HG02678 (cell line): ENCODE measurements at regions not wholly inside any gene's neighbourhood (a gene's known extent, or its start where the extent isn't known, plus 50 kb on each side); places are given as distances from the start of the nearest gene placed in this dataset.

ENCODE experiments used
- ATAC-seq: cut with Tn5 transposase; IDR thresholded peaks from one replicate; pipeline ENCODE4 v1.9.1; 2021; ENCODE audit warnings: mild to moderate bottlenecking, moderate library complexity; ENCODE audit not compliant: unreplicated experiment

DNA sequence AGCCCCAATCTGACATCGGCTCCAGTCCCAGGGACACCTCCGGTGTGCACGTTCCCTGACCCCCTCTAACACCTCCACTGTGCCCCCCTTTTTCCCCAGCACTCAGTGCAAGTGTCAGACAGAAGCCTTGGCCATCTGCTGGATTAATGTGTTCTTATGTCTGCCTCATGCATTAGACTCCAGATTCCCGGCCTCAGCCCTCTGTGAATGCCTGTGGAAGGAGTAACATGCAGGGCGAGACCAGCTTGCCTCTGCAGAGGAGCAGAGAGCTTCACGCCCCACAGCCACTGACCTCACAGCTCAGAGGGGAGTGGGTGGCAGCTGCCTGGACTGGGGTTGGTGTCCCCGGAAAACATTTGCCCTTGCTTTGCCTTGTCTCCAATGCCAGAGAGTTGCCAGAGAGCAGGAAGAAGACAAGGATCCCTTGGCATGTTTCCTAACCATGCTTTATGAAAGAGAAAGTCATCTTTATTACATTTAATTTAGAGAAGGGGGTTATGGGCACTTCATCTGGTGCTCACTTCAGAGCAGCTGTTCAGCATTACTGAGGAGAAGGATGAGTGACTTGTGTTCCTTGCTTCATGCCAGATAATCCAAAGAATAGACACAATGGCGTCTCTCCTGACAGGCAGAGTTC, 91.6 kb upstream of the CXCL12 start:
- no peak for ATAC-seq

DNA sequence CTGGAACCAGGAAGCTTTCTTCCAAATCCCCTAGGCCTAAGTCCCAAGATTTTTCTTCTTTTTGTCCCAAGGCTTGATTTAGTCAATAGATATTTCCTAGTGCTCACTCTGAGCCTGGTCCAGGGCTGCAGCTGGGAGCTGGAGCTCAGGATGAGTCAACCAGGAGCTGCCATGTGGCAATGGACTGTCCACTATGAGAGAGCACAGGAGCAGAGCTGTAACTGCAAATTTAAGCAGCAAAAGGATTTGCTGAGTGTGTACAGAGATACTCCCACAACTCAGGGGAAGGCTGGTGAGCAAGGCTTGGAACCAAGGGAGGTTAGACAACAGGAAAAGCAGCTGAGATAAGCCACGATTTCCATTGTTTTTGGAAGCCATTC, 92.1 kb upstream of the CXCL12 start:
- ATAC-seq: no peak

DNA sequence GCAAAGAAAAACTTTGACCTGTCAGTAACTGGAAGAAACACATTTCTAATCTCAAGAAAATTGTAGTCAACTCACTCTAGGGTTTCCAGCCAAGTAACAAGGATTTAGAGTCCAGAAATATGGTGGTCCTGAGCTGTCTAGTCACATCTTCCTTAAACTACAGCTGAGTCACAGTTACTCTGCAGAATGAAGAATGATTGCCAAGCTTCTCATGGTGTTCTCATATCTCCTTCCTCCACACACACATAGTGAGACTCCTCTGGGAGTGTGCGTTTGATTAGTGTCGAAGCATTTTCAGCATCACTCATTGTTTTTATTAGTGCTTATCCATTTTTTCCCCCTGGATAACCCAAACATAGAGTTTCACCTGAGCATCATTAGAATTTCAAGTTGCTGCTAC, 93.1 kb upstream of the CXCL12 start:
- no peak for ATAC-seq

DNA sequence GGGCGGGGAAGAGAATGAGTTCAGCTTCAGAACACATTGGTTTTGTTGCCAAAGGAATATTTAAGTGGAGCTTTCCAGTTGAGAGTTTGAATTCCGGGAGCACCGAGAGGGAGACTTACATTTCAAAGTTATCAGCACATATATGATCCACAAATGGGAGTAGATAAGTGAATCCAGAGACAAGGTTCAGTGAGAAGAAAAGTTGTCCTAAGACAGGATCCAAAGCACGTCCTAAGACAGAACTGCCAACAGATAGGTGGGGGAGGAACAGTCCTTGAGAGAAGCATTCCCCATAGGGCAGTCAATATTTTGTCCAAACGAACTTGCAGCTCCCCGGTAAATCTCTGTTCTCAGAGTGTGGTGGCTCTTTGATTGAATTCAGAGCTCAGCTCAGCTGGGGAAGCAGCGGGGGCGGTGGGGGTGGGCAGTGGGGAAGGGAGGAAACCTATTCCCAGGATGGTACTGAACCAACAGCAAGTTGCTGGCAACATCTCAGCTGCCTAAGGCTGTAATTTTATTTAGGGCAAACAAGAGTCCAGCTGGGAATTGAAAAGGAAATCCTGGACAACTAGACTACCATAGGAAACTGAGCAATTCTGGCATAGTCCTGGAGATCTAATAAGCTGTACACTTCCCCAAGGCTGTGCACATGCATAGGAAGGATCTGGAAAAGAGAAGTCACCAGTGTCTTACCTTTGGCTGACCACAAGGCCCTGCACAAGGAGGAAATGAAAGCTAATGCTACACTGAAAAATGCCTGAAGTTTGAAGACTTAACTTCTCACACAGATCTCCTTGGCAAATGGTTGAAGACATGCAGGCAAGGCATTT, 94.2 kb upstream of the CXCL12 start:
- no peak for ATAC-seq

DNA sequence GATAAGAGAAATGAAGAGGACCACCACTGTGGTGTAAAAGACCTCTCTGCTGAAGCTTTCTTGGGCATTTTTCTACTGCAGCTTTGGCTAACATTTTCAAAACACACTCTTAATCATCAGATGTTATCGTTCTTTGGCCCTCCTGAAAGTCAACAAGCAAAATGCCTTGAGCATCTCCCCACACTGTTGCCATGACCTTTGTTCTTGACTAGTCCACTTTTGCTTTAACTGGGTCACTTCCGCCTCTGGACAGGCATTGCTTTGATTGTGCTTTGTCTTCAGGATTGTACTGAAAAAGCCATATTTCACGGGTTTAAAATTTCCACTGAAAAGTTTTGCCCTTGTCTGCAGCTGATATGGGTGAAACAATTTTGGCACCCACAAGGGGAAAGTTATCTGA, 107.8 kb upstream of the CXCL12 start:
- no peak for ATAC-seq

DNA sequence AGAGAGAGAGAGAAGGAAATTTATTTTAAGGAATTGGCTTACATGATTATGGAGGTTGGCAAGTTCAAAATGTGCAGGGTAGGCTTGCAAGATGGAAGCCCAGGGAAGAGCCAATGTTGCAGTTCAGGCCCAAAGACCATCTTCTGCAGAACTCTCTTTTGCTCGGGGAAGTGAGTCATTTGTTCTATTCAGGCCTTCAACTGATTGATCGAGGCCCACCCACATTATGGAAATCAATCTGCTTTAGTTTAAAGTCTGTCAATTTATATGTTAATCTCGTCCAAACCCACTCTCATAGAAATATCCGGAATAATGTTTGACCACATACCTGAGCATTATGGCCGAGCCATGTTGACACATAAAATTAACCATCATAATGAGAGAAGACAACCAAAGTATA, 113.3 kb upstream of the CXCL12 start:
- no peak for ATAC-seq

DNA sequence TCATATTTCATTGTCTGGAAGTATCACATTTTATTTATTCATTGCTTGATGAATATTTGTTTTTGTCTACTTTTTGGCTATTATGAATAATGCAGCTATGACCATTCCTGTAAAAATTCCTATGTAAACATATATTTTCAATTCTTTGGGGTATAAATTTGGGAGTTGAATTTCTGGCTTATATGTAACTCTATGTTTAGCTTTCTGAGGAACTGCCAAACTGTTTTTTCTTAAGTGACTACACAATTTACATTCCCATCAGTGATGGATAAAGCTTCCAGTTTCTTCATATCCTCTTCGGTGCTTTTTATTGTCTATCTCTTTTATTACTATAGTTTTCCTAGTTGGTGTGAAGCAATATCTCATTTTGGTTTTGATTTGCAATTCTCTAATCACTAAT, 115.6 kb upstream of the CXCL12 start:
- ATAC-seq: no peak

DNA sequence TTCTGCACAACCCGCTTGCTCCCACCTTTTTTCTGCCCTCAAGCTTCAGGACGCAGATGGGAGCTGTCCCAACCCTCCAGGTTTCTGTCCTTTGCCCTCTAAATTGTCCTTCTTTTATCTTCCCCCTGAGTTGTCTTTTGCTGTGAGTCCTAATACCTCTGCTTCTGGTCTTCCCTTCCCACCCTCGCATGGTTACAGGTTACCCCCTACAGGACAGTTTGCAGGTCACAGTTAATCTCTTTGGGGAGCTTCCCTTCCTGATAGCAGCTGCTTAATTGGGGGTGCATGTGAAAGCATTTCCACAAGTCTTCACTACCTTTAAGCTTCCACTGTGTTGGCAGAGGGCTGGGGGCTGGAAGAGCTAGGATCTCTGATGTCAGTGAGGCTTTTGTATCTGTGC, 121.5 kb upstream of the CXCL12 start:
- no peak for ATAC-seq

DNA sequence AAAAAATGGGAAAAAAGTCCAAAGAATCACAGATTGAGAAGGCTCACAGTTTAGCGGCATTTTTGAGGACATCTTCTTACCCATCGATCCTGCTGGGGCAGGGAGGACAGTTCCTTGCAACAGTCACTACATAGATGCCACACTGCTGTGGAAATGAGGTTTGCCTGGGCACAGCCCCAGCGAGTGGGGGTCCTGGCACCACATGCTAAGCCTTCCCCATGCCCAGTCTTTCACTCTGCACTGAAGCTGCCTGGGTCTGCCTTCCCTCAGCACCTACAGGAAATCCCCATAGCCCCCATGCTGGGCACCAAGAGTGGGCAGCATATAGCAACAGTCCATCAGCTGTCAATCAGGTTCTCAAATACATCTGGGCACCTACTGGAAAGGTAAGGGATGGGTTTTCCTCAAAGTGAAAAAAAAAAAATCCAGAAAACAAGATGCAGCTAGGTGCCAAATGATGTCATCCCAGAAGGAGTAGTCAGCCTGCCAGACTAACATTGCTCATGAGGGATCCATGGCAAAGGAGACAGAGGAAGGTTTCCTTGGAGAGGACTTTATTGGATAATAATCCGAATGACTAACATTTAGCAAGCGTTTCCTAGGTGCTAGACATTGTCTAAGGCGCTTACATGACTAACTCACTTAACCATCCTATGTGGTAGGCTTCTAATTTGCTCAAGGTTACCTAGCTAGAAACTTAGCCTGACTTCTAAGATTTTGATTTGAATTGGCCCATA, 125.7 kb upstream of the CXCL12 start:
- no peak for ATAC-seq

DNA sequence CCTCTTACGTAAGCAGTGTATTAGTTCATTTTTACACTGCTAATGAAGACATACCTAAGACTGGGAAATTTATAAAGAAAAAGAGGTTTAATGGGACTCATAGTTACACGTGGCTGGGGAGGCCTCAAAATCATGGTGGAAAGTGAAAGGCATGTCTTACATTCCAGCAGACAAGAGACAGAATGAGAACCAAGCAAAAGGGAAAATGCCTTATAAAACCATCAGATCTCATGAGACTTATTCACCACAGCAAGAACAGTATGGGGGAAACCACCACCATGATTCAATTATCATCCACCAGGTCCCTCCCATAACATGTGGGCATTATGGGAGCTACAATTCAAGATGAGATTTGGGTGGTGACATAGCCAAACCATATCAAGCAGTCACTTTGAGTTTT, 126.3 kb upstream of the CXCL12 start:
- ATAC-seq: no peak

DNA sequence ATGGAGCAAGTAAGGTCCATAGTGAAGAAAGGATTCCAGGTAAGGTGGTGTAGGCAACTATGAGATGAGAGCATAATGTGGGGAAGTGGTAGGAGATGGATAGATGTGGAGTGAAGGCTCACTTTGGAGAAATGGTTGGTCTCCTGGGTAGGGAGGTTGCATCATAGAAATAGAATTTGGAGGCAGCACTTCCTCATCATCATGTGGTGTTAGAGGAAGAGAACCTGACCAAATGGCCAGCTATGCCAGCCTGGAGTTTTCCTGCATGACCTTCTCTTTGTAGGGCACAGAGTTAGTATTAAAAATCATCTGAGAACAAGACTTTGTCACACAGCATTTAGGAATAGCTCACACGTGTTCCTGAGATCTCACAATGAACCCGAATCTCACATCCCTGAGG, 126.7 kb upstream of the CXCL12 start:
- ATAC-seq: no peak

DNA sequence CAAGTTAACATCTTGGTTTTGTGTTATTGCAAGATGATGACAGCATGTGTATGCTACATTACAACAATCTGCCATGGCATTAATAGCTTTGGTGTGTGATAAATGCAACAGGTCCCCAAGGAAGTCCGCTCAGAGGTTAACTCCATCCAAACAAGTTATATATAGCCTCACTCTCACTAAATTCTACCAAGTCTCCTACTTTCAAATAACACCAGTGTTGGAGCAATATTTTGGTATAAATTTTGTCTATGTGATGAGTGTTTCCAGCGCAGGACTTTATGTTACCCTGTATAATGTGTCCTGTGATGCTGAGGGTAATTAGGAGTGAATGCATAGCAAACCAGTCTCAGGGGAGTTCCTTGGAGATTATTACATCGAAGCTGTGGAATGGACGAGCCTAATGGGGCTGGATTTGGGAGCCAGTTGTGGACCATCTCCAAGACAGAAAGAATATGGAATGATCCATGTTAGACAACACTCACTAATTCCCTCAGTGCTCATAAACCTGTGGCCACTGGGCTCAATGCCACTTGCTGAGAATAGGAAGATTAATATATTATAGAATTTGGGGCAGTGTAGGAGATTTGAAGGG, 127.6 kb upstream of the CXCL12 start:
- no peak for ATAC-seq

DNA sequence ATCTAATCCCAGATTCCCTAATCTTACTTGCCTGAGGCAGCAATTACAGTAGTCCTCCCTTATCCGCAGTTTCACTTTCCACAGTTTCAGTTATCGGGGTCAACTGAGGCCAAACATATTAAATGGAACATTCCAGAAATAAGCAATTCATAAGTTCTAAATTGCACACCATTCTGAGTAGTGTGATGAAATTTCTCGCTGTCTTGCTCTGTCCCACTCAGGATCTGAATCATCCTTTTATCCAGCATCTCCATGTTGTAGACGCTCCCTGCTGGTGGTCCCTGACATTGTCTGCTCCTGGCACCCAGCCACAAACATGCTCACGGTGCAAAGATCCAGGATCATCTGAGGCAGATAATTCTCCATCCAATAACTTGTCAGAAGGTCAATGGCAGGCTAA, 128.7 kb upstream of the CXCL12 start:
- no peak for ATAC-seq

DNA sequence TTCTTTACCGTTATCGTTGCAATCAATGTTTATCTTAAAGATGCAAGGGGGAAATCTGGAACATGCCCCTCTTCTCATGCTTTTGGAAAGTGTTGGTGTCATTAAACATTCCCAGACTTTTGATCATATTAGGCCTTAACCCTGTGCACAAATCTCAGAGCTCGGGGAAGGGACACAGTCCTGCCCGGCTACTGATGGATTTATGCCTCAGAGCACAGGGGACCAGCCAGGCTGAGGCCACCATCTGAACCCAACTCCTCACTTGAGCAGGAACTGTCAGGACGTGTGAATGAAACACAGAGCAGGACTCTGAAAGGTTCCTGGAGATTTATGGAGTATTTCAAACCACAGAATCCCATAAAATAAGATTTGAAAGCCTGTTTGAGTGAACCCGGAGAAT, 132.0 kb upstream of the CXCL12 start:
- no peak for ATAC-seq

DNA sequence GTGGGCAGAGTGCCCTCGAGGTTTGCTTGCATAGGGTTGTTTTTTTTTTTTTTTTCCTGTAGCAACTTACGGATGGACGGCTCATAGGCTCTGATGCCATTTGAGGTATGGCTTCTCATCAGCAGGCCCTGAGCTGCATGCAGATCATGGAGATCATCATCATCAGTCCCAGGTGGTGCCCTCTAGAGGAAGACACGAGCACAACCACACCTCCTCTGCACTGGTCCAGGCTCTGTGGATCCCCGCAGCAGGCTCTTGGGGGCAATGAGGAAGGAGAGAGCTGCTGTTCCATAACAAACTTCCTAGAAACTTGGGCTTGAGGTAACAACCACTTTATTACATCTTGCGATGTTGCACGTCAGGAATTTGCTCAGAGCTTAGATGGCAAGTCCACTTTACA, 132.7 kb upstream of the CXCL12 start:
- ATAC-seq: no peak

DNA sequence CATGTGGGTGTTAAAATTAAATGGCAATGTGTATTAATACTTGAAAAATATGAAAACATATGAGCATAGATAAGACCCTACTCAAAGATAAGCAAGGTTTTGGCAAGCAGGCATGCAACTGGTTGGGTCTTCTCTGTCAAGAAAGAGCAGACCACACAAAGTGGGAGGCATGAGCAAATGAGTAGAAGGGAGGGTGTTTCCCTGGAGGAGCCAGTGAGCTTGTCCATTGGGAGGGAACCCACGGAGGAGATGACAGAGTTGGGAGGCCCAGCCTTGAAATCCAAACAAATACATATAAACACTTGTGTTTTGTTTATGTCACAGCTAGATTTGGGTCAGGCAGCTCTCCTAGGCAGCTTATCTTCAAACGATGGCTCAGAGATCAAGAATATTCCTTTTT, 134.5 kb upstream of the CXCL12 start:
- no peak for ATAC-seq

DNA sequence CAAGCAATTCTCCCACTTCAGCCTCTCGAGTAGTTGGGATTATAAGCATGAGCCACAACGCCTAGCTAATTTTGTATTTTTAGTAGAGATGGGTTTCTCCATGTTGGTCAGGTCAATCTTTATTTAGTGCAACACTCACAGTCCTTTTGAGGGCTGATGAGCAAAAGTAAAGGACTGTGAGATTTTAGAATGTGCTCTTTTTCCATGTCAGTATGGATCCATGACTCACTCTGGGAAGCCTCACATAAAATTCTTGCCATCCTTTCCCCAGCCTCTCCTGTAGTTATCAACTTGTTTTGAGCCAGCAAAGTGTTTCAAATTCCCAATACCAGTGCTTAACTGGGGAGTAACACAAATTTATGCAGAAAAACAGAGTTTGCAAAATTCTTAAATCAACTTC, 135.8 kb upstream of the CXCL12 start:
- no peak for ATAC-seq

DNA sequence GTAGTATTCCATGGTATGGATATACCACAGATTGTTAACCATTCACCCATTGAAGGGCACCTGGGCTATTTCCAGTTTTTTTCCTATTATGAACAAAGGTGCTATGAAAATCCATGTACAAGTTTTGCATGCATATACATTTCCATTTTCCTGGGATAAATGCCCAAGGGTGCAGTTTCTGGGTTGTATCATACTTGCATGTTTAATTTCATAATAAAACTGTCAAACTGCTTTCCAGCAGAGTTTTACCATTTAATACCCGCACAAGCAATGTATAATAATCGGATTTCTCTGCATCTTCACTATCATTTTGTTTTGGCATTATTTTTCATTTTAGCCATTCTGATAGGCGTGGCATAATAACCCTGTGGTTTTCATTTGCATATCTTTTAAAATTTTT, 154.3 kb upstream of the CXCL12 start:
- no peak for ATAC-seq

DNA sequence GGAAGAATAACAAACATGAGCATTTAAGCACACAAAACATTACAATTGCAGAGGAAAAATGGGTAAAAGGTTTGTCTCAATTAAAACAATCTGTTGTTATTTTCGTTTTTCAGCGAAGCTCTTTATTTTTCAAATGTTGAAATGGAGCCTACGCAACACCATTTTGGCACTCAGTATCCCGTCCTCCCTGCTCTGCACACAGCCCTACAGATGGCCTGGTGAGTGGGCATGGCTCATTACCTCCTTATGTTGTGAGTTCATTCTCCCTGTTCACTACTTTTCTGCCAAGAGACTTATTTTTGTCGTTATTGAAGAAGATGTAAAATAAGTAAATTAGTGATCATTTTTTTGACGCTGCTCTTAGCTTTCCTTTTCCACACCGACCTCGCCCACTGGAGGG, 167.8 kb upstream of the CXCL12 start:
- no peak for ATAC-seq

DNA sequence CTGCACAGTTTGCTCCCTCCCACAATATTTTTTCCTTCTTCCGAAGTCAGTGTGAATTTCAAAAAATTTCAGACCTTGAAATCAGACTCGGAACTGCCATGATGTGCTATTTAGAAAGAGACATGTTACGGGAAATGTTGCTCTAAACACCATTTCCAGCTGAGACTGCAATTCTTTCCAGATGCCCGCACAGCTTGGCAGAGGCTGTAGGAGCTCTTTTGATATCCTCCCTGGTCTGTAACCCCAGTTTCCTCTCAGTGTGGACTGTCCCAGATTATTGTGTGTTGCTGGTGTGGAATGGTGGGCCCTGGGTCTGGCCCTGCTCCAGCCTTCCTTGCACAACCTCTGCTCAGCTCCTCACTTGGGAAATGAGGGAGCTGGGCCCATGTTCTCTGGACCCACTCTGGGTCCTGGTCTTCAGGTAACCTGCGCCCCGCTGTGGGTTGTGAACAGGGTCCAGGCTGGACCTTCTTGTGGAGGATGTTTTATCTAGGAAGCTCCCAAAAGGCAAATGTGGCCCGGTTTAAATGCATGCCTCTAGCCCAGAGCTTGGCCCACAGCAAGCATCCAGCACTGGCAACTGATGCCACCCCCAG, 172.8 kb upstream of the CXCL12 start:
- no peak for ATAC-seq

DNA sequence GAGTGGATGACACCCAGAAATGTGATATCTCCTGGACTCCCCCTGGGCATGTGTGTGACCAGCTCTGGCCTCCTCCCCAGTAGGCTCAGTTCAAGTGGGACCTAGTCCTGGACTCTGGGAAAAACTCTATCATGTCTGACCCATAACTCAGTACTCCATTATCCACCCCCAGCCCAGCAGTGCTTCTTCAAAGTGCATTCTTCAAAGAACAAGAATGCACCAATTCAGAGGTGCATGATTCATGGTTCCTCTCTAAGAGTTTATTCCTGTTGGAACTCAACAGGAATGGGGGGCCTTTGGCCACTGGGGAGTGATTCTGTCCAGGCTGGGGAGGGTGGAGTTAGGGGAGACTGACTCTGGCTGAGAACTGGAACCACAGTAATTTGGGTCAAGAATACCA, 173.6 kb upstream of the CXCL12 start:
- no peak for ATAC-seq
